ENCODE measurements at regions not wholly inside any gene's neighbourhood (a gene's known extent, or its start where the extent isn't known, plus 50 kb on each side); places are given as distances from the start of the nearest gene placed in this dataset.

DNA sequence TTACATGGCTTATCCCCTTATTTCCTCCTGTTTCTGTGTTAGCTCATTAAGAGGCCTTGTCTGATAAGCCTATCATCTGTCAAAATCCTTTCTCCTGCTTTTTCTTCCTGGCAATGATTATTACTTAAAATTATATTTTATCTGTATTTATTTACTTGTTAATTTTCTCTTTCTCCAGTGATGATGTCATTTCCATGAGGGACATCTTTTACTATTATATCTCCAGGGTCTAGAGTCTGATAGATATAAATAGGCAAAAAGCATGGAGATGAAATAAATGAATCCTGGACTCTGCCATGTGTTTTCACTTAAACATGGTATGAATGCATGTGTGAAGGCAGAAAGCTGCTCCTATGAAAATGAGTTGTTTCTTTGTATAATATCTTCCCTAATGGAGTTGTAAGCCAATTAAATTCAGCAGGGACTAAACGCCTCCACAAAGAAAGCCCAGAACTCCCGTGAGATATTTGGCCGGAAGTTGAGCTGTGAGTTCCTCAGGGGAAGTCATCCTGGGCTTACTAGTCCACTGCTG lies 375.2 kb downstream of the TUSC7 start:
- TF ChIP-seq POLR2A (IDR thresholded peaks at IDR 0.05; ENCODE audit: low read length) (no peak), GATA1 (IDR thresholded peaks at IDR 0.05; ENCODE audit: low read depth, low read length) (no peak)
